ENCODE measurements at regions not wholly inside any gene's neighbourhood (a gene's known extent, or its start where the extent isn't known, plus 50 kb on each side); places are given as distances from the start of the nearest gene placed in this dataset.

GRCh38 chr3:46146548-46146947 is 61.6 kb downstream of the CCR1 start:
- DNase-seq (ENCODE audit: low read depth in 2 of 2): no peak

- no peak for DNase-seq (ENCODE audit: low read depth in 2 of 2)
These were observed 62.1 kb downstream of the CCR1 start for GRCh38 chr3:46146021-46146420.

GRCh38 chr3:46145147-46145546 is 63.0 kb downstream of the CCR1 start:
- DNase-seq (ENCODE audit: low read depth in 2 of 2): no peak

GRCh38 chr3:46143951-46144473 is 64.1 kb downstream of the CCR1 start:
- DNase-seq (ENCODE audit: low read depth in 2 of 2): no peak

GRCh38 chr3:46141813-46142212 is 66.3 kb downstream of the CCR1 start:
- DNase-seq (ENCODE audit: low read depth in 2 of 2): no peak

GRCh38 chr3:46138581-46138980 is 69.5 kb downstream of the CCR1 start:
- DNase-seq (ENCODE audit: low read depth in 2 of 2): no peak

- no peak for DNase-seq (ENCODE audit: low read depth in 2 of 2)
These were observed 72.6 kb downstream of the CCR1 start for GRCh38 chr3:46135475-46135874.

GRCh38 chr3:46133285-46133684 is 74.8 kb downstream of the CCR1 start:
- DNase-seq (ENCODE audit: low read depth in 2 of 2): no peak

GRCh38 chr3:46132565-46132964 is 75.5 kb downstream of the CCR1 start:
- DNase-seq (ENCODE audit: low read depth in 2 of 2): no peak

- DNase-seq (ENCODE audit: low read depth in 2 of 2): no peak
These were observed 76.1 kb downstream of the CCR1 start for GRCh38 chr3:46131884-46132450.

- DNase-seq (ENCODE audit: low read depth in 2 of 2): no peak
These were observed 77.3 kb downstream of the CCR1 start for GRCh38 chr3:46130631-46131310.

GRCh38 chr3:46129588-46130272 is 78.4 kb downstream of the CCR1 start:
- DNase-seq (ENCODE audit: low read depth in 2 of 2): no peak

- no peak for DNase-seq (ENCODE audit: low read depth in 2 of 2)
These were observed 80.6 kb downstream of the CCR1 start for GRCh38 chr3:46127503-46127902.

GRCh38 chr3:46124216-46125177 is 83.6 kb downstream of the CCR1 start:
- no peak for DNase-seq (ENCODE audit: low read depth in 2 of 2)

- no peak for DNase-seq (ENCODE audit: low read depth in 2 of 2)
These were observed 84.5 kb downstream of the CCR1 start for GRCh38 chr3:46123646-46124045.

GRCh38 chr3:46122091-46122490 is 86.0 kb downstream of the CCR1 start:
- no peak for DNase-seq (ENCODE audit: low read depth in 2 of 2)

GRCh38 chr3:46120983-46121382 is 87.1 kb downstream of the CCR1 start:
- DNase-seq (ENCODE audit: low read depth in 2 of 2): no peak

GRCh38 chr3:46119709-46120498 is 88.2 kb downstream of the CCR1 start:
- no peak for DNase-seq (ENCODE audit: low read depth in 2 of 2)

- no peak for DNase-seq (ENCODE audit: low read depth in 2 of 2)
These were observed 88.9 kb downstream of the CCR1 start for GRCh38 chr3:46119253-46119652.

- DNase-seq (ENCODE audit: low read depth in 2 of 2): no peak
These were observed 89.7 kb upstream of the XCR1 start for GRCh38 chr3:46116996-46117395.

All from stimulated activated CD4-positive, alpha-beta T cell treated with anti-CD3 and anti-CD28 coated beads, Interleukin-15, amount 100 ng/mL, for 48 hours (primary cell).